HUES6 (cell line): ENCODE measurements at regions not wholly inside any gene's neighbourhood (a gene's known extent, or its start where the extent isn't known, plus 50 kb on each side); places are given as distances from the start of the nearest gene placed in this dataset.
"Not testable (repeated sequence)": the region's sequence is repeated elsewhere in the genome, so short reads cannot be mapped to it uniquely, and the experiment has no call there.

Experiments
- H3K27ac ChIP-seq: 2 replicates; pipeline ENCODE4 v1.7.0; 2013; ENCODE audit warnings: low read depth, mild to moderate bottlenecking, low read length, inconsistent platforms
- H3K27me3 ChIP-seq: 2 replicates; pipeline ENCODE4 v1.6.1; 2013; ENCODE audit warnings: low read length; ENCODE audit not compliant: control insufficient read depth, insufficient read depth
- H3K36me3 ChIP-seq: 2 replicates; pipeline ENCODE4 v1.6.1; 2013; ENCODE audit warnings: low read length; ENCODE audit not compliant: control insufficient read depth, insufficient read depth
- H3K4me1 ChIP-seq: 2 replicates; pipeline ENCODE4 v1.6.1; 2013; ENCODE audit warnings: low read length; ENCODE audit not compliant: control insufficient read depth, insufficient read depth
- H3K4me3 ChIP-seq: 2 replicates; pipeline ENCODE4 v1.5.1; 2013; ENCODE audit warnings: low read depth, low read length
- H3K9ac ChIP-seq: one replicate; pipeline ENCODE4 v1.6.1; 2013; ENCODE audit warnings: mild to moderate bottlenecking, low read length
- H3K9me3 ChIP-seq: 2 replicates; pipeline ENCODE4 v1.6.1; 2013; ENCODE audit warnings: low read depth, low read length; ENCODE audit not compliant: control insufficient read depth, insufficient read depth

- H3K4me3 ChIP-seq, H3K27me3 ChIP-seq, H3K4me1 ChIP-seq, H3K9ac ChIP-seq, H3K27ac ChIP-seq, H3K9me3 ChIP-seq, H3K36me3 ChIP-seq: not testable (repeated sequence)
These were observed 611.9 kb upstream of the INTU start for GRCh38 chr4:127020831-127021230.

- H3K9ac ChIP-seq, result no peak overlapping the region
- no peaks in the 10 kb centered on the region for H3K36me3 ChIP-seq
- no peaks in the 10 kb centered on the region for H3K27me3 ChIP-seq
- H3K9me3 ChIP-seq, result peaks cover 11% of the 10 kb centered on the region; the same call in 1 of the 2 replicates
- no peaks in the 10 kb centered on the region for H3K4me1 ChIP-seq
- H3K27ac ChIP-seq, result no peak overlapping the region
- H3K4me3 ChIP-seq, result no peak overlapping the region
These were observed 596.5 kb upstream of the INTU start for GRCh38 chr4:127036296-127036695.

GRCh38 chr4:127045861-127046260 lies 586.9 kb upstream of the INTU start:
- H3K4me3 ChIP-seq, result no peak overlapping the region
- peaks cover 37% of the 10 kb centered on the region for H3K4me1 ChIP-seq
- H3K9me3 ChIP-seq, result 0 out of 2 replicates have a peak, but pooled peaks cover 4% of the 10 kb centered on the region
- no peaks in the 10 kb centered on the region for H3K36me3 ChIP-seq
- H3K27ac ChIP-seq, result peak overlapping the region; percentile 88; the same call in 1 of the 2 replicates
- H3K27me3 ChIP-seq, result no peaks in the 10 kb centered on the region
- no peak overlapping the region for H3K9ac ChIP-seq

- peaks cover 37% of the 10 kb centered on the region for H3K4me1 ChIP-seq
- H3K4me3 ChIP-seq, result no peak overlapping the region
- H3K36me3 ChIP-seq, result no peaks in the 10 kb centered on the region
- no peak overlapping the region for H3K27ac ChIP-seq
- H3K27me3 ChIP-seq, result no peaks in the 10 kb centered on the region
- H3K9me3 ChIP-seq, result no peaks in the 10 kb centered on the region
- H3K9ac ChIP-seq, result no peak overlapping the region
These were observed 584.8 kb upstream of the INTU start for GRCh38 chr4:127047930-127048329.

- H3K4me1 ChIP-seq, result peaks cover 37% of the 10 kb centered on the region
- no peak overlapping the region for H3K4me3 ChIP-seq
- H3K36me3 ChIP-seq, result no peaks in the 10 kb centered on the region
- H3K9me3 ChIP-seq, result no peaks in the 10 kb centered on the region
- H3K27me3 ChIP-seq, result no peaks in the 10 kb centered on the region
- no peak overlapping the region for H3K27ac ChIP-seq
- no peak overlapping the region for H3K9ac ChIP-seq
These were observed 584.2 kb upstream of the INTU start for GRCh38 chr4:127048376-127049044.

GRCh38 chr4:127049526-127049925 lies 583.2 kb upstream of the INTU start:
- Histone ChIP-seq H3K4me1 (peaks cover 37% of the 10 kb centered on the region), H3K9me3 (no peaks in the 10 kb centered on the region)

GRCh38 chr4:127052742-127053141 lies 580.0 kb upstream of the INTU start:
- H3K36me3 ChIP-seq, result no peaks in the 10 kb centered on the region
- no peaks in the 10 kb centered on the region for H3K27me3 ChIP-seq
- no peak overlapping the region for H3K27ac ChIP-seq
- peaks cover 17% of the 10 kb centered on the region for H3K4me1 ChIP-seq
- H3K4me3 ChIP-seq, result no peak overlapping the region
- H3K9ac ChIP-seq, result no peak overlapping the region
- H3K9me3 ChIP-seq, result no peaks in the 10 kb centered on the region

More at GRCh38 chr4:127049526-127049925, 583.2 kb upstream of the INTU start:
- Histone ChIP-seq H3K4me3 (no peak overlapping the region), H3K27ac (no peak overlapping the region), H3K27me3 (no peaks in the 10 kb centered on the region), H3K36me3 (no peaks in the 10 kb centered on the region), H3K9ac (no peak overlapping the region)

GRCh38 chr4:127055357-127055756 lies 577.4 kb upstream of the INTU start:
- H3K27ac ChIP-seq, result no peak overlapping the region
- no peaks in the 10 kb centered on the region for H3K36me3 ChIP-seq
- no peaks in the 10 kb centered on the region for H3K9me3 ChIP-seq
- no peak overlapping the region for H3K4me3 ChIP-seq
- H3K4me1 ChIP-seq, result no peaks in the 10 kb centered on the region
- H3K9ac ChIP-seq, result no peak overlapping the region
- no peaks in the 10 kb centered on the region for H3K27me3 ChIP-seq

- Histone ChIP-seq H3K9ac (no peak overlapping the region), H3K36me3 (no peaks in the 10 kb centered on the region), H3K9me3 (peaks cover 6% of the 10 kb centered on the region), H3K4me3 (no peak overlapping the region), H3K27ac (peak overlapping the region; percentile 33; the same call in 1 of the 2 replicates), H3K27me3 (no peaks in the 10 kb centered on the region), H3K4me1 (peaks cover 8% of the 10 kb centered on the region; the same call in 1 of the 2 replicates)
These were observed 563.1 kb upstream of the INTU start for GRCh38 chr4:127069675-127070074.

GRCh38 chr4:127071443-127071842 lies 561.3 kb upstream of the INTU start:
- Histone ChIP-seq H3K27me3 (no peaks in the 10 kb centered on the region), H3K4me1 (peaks cover 8% of the 10 kb centered on the region; the same call in 1 of the 2 replicates), H3K9ac (no peak overlapping the region), H3K4me3 (no peak overlapping the region), H3K9me3 (peaks cover 6% of the 10 kb centered on the region), H3K36me3 (no peaks in the 10 kb centered on the region), H3K27ac (no peak overlapping the region)

- Histone ChIP-seq H3K4me1 (no peaks in the 10 kb centered on the region), H3K27me3 (no peaks in the 10 kb centered on the region), H3K9ac (no peak overlapping the region), H3K9me3 (no peaks in the 10 kb centered on the region), H3K4me3 (no peak overlapping the region), H3K27ac (no peak overlapping the region), H3K36me3 (no peaks in the 10 kb centered on the region)
These were observed 552.6 kb upstream of the INTU start for GRCh38 chr4:127080141-127080540.
